Calu3 (cell line): ENCODE measurements at regions not wholly inside any gene's neighbourhood (a gene's known extent, or its start where the extent isn't known, plus 50 kb on each side); places are given as distances from the start of the nearest gene placed in this dataset.

Experiments used
- BruUV-seq: library from RNA; stranded (reverse); fragments of 400-500 nt; replicated peaks from 2 replicates; lab custom pipeline; 2021; lab: Mats Ljungman, UMichigan
- CTCF ChIA-PET: fragments of 300-600 bp; sonication (Branson Sonifier 250); formaldehyde crosslinking; loops from one replicate; lab custom pipeline; 2022; ENCODE audit warnings: antibody characterized with exemption; lab: Charles Lee
- DNase-seq: peaks from one replicate; pipeline ENCODE4 v3.0.0; 2022
- H3K27ac Mint-ChIP-seq: one replicate; pipeline ENCODE4 v1.8.0; 2022; ENCODE audit warnings: mixed read lengths; ENCODE audit not compliant: unreplicated experiment
- H3K27me3 Mint-ChIP-seq: one replicate; pipeline ENCODE4 v1.8.0; 2022; ENCODE audit warnings: mixed read lengths; ENCODE audit not compliant: unreplicated experiment
- H3K36me3 Mint-ChIP-seq: one replicate; pipeline ENCODE4 v1.8.0; 2022; ENCODE audit warnings: mild to moderate bottlenecking, moderate library complexity, mixed read lengths; ENCODE audit not compliant: insufficient read depth, unreplicated experiment
- H3K4me1 Mint-ChIP-seq: one replicate; pipeline ENCODE4 v1.8.0; 2022; ENCODE audit warnings: mild to moderate bottlenecking, low read depth, mixed read lengths; ENCODE audit not compliant: unreplicated experiment
- H3K4me3 Mint-ChIP-seq: one replicate; pipeline ENCODE4 v1.8.0; 2022; ENCODE audit warnings: mild to moderate bottlenecking, low read depth, moderate library complexity, mixed read lengths; ENCODE audit not compliant: unreplicated experiment
- H3K9me3 Mint-ChIP-seq: one replicate; pipeline ENCODE4 v1.8.0; 2022; ENCODE audit warnings: low read depth, mixed read lengths; ENCODE audit not compliant: unreplicated experiment
- intact Hi-C: fragments of 100-400 bp; cut with micrococcal nuclease; formaldehyde crosslinking; loops from one replicate; pipeline ENCODE4 v1.10.0; 2022; ENCODE audit not compliant: unreplicated experiment
- TF ChIP-seq, protein P1 (sequence below): fragments of 200-600 bp; IDR thresholded peaks from one replicate; pipeline ENCODE4 v1.8.0; 2022; ENCODE audit warnings: antibody characterized with exemption; ENCODE audit not compliant: unreplicated experiment

DNA sequence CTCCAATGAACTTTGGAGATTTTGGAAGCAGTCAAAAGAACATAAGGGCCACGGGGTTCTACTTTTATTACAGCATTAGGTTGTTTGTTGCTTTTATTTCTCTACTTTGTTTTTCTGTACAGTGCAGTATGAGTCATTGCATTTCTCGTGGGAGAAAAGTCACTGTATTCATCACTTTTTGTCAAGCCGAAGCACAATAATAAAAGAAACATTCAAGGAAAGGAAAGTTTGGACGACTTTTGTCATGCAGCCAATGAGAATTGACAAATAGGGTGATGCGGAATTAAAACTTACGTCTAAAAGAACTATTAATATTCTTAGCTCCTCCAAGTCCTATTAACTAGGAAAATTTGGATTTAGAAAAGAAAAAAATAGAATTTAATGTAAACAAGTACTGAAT lies 209.9 kb downstream of the TMEM182 start:
- CTCF ChIA-PET = no interaction called here
- no peak overlapping the region for H3K27ac Mint-ChIP-seq
- DNase-seq = no peak
- no TSS peak for BruUV-seq
- no peaks in the 10 kb centered on the region for H3K27me3 Mint-ChIP-seq
- H3K4me1 Mint-ChIP-seq = no peaks in the 10 kb centered on the region
- H3K36me3 Mint-ChIP-seq = no peaks in the 10 kb centered on the region
- intact Hi-C loops = no loop called here
- no peaks in the 10 kb centered on the region for H3K9me3 Mint-ChIP-seq
- no peak overlapping the region for H3K4me3 Mint-ChIP-seq
- TF ChIP-seq, protein P1, sequence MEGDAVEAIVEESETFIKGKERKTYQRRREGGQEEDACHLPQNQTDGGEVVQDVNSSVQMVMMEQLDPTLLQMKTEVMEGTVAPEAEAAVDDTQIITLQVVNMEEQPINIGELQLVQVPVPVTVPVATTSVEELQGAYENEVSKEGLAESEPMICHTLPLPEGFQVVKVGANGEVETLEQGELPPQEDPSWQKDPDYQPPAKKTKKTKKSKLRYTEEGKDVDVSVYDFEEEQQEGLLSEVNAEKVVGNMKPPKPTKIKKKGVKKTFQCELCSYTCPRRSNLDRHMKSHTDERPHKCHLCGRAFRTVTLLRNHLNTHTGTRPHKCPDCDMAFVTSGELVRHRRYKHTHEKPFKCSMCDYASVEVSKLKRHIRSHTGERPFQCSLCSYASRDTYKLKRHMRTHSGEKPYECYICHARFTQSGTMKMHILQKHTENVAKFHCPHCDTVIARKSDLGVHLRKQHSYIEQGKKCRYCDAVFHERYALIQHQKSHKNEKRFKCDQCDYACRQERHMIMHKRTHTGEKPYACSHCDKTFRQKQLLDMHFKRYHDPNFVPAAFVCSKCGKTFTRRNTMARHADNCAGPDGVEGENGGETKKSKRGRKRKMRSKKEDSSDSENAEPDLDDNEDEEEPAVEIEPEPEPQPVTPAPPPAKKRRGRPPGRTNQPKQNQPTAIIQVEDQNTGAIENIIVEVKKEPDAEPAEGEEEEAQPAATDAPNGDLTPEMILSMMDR = no peak

GRCh38 chr2:102975996-102976975 lies 214.5 kb downstream of the TMEM182 start:
- no peak overlapping the region for H3K27ac Mint-ChIP-seq
- no peaks in the 10 kb centered on the region for H3K36me3 Mint-ChIP-seq
- TF ChIP-seq, protein P1 = peak; percentile 39
- H3K27me3 Mint-ChIP-seq = no peaks in the 10 kb centered on the region
- CTCF ChIA-PET = no interaction called here
- no peaks in the 10 kb centered on the region for H3K9me3 Mint-ChIP-seq
- no peaks in the 10 kb centered on the region for H3K4me1 Mint-ChIP-seq
- no peak overlapping the region for H3K4me3 Mint-ChIP-seq
- DNase-seq = peak; percentile 15
- BruUV-seq = no TSS peak
- intact Hi-C loops = no loop called here

- Mint-ChIP-seq H3K4me1 (no peaks in the 10 kb centered on the region), H3K4me3 (no peak overlapping the region), H3K9me3 (no peaks in the 10 kb centered on the region), H3K36me3 (no peaks in the 10 kb centered on the region), H3K27ac (no peak overlapping the region), H3K27me3 (no peaks in the 10 kb centered on the region)
- CTCF ChIA-PET = no interaction called here
- DNase-seq = no peak
- TF ChIP-seq, protein P1 = no peak
- intact Hi-C loops = no loop called here
- BruUV-seq = no TSS peak
These were observed 215.7 kb downstream of the TMEM182 start for GRCh38 chr2:102977426-102978090.

DNA sequence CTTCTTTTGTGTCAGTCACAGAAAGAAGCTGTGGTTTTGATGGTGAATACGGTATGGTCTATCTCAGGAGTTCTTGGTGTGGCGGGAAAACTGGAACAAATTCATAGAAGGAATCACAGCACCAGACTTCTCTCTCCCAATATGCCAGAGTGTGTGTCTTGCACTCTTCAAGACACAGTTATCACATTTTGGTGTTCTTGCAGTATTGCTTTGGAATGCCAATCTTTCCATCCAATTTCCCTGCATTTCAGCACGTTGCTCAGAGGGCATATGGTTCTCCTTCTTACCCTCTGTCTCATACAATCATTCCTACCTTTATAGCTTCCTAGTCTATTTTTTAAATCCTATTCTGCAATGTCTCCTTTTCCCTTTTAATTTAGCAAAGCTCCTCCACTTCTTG lies 216.3 kb downstream of the TMEM182 start:
- Mint-ChIP-seq H3K36me3 (no peaks in the 10 kb centered on the region), H3K9me3 (no peaks in the 10 kb centered on the region), H3K27me3 (no peaks in the 10 kb centered on the region), H3K27ac (no peak overlapping the region), H3K4me1 (no peaks in the 10 kb centered on the region), H3K4me3 (no peak overlapping the region)
- BruUV-seq = no TSS peak
- DNase-seq = no peak
- CTCF ChIA-PET = no interaction called here
- TF ChIP-seq, protein P1 = no peak
- intact Hi-C loops = no loop called here
